ENCODE measurements at regions not wholly inside any gene's neighbourhood (a gene's known extent, or its start where the extent isn't known, plus 50 kb on each side); places are given as distances from the start of the nearest gene placed in this dataset.

DNA sequence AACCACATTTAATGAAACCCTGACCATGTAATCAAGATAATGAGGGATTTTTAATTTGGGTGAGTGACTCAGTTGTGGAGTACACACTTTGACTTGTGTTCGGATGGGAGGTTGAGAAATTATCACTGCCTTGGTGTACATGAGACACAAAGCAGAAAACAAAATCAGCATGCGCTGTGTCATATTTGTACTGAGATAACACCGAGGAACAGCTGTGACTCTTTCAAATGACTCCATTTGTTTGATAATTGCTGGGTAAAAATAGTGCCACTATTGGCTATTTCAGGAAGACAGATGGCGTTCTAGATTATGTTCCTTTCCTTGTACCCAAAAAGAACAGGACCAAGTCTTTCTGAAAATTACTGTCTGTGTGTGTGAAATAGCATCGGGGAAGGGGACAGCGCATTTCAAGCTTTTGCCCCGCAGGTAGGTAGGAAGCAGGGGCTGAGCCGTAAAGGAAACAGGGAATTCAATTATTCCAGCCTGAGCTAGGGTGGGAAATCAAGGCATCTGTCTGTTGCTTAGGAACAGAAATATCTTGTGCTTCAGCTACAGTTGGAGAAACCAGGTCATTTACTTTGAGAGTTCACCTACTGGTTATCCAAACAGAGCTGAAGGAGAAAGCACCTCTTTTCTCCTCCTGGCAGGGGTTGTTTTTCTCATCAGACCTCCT lies 114.3 kb downstream of the SNAPC1 start:
- no peak overlapping the region for H3K27ac ChIP-seq (ENCODE audit: insufficient read depth, low read depth, low read length, poor library complexity, severe bottlenecking)
- H3K9me3 ChIP-seq (ENCODE audit: control insufficient read depth, low read length) = no peaks in the 10 kb centered on the region
- WGBS, 2 experiments = 94 to 95% methylated on average over 8 of the region's 8 CpGs
- H3K27me3 ChIP-seq (ENCODE audit: control insufficient read depth, insufficient read depth, low read length, poor library complexity, severe bottlenecking) = no peaks in the 10 kb centered on the region
- H3K4me1 ChIP-seq (ENCODE audit: control insufficient read depth, insufficient read depth, low read length) = no peaks in the 10 kb centered on the region
- no peak overlapping the region for H3K4me3 ChIP-seq (ENCODE audit: insufficient read depth, low read depth, low read length)
- H3K36me3 ChIP-seq (ENCODE audit: control insufficient read depth, insufficient read depth, low read length) = no peaks in the 10 kb centered on the region

DNA sequence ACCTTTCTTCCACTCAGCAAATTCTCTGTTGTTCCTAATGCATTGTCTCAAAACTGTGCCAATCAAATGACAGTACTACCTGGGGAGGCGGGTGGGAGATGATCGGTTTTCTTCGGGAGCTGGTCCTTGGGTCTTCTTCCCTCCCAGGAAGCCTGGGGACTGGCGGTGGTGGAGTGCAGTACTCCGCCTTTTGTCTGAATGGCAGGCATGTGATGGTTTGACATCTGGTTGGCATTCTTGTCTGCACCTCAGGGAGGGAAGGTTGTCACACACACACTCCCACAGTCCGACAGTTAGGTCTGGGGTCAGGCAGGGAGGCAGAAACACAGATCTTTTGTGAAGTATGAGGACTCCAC lies 114.8 kb downstream of the SNAPC1 start:
- Histone ChIP-seq H3K27me3 (ENCODE audit: control insufficient read depth, insufficient read depth, low read length, poor library complexity, severe bottlenecking) (no peaks in the 10 kb centered on the region), H3K36me3 (ENCODE audit: control insufficient read depth, insufficient read depth, low read length) (no peaks in the 10 kb centered on the region), H3K27ac (ENCODE audit: insufficient read depth, low read depth, low read length, poor library complexity, severe bottlenecking) (no peak overlapping the region), H3K9me3 (ENCODE audit: control insufficient read depth, low read length) (no peaks in the 10 kb centered on the region), H3K4me1 (ENCODE audit: control insufficient read depth, insufficient read depth, low read length) (no peaks in the 10 kb centered on the region), H3K4me3 (ENCODE audit: insufficient read depth, low read depth, low read length) (no peak overlapping the region)
- WGBS, 2 experiments = 72 to 79% methylated on average over 6 of the region's 6 CpGs

DNA sequence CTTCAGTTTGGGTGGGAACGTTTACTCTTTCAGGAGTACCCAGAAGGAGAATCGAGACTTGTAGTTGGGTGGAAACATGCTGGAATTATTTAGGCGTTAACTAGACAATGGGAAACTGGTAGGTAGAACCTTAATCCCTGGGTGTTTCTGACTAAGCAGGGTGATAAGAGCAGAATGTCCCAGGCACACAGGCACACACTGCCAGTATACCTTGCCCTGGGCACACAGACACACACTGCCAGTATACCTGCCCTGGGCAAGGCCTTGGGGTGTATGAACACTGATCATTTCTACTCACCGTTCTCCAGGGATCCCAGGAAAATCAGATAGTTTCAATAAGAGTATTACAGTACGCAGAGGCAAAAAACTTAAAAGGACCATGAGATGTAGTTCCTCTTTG lies 115.5 kb downstream of the SNAPC1 start:
- Histone ChIP-seq H3K36me3 (ENCODE audit: control insufficient read depth, insufficient read depth, low read length) (no peaks in the 10 kb centered on the region), H3K9me3 (ENCODE audit: control insufficient read depth, low read length) (no peaks in the 10 kb centered on the region), H3K27ac (ENCODE audit: insufficient read depth, low read depth, low read length, poor library complexity, severe bottlenecking) (no peak overlapping the region), H3K4me3 (ENCODE audit: insufficient read depth, low read depth, low read length) (no peak overlapping the region), H3K4me1 (ENCODE audit: control insufficient read depth, insufficient read depth, low read length) (no peaks in the 10 kb centered on the region), H3K27me3 (ENCODE audit: control insufficient read depth, insufficient read depth, low read length, poor library complexity, severe bottlenecking) (no peaks in the 10 kb centered on the region)
- WGBS, 2 experiments = 92 to 93% methylated on average over 4 to 5 of the region's 5 CpGs

DNA sequence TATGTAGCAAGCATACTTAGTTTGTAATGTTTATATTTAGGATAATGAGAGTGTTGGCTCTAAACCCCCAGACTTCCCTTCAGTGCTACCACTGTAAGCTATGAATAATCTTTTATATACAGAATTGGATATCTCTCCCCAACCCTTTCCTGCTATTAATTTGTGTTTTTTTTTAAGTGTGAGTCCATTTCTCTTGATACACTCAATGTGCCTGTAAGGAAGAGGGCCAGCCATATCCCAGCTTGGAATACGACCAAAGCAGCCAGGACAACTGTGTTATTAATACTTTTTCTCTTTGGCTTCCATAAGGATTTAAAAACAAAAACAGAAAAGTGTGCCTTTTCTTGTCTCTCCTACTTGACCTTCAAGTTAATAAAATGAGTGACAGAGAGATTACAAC lies 116.7 kb downstream of the SNAPC1 start:
- Histone ChIP-seq H3K4me1 (ENCODE audit: control insufficient read depth, insufficient read depth, low read length) (no peaks in the 10 kb centered on the region), H3K27me3 (ENCODE audit: control insufficient read depth, insufficient read depth, low read length, poor library complexity, severe bottlenecking) (no peaks in the 10 kb centered on the region), H3K9me3 (ENCODE audit: control insufficient read depth, low read length) (no peaks in the 10 kb centered on the region), H3K27ac (ENCODE audit: insufficient read depth, low read depth, low read length, poor library complexity, severe bottlenecking) (no peak overlapping the region), H3K36me3 (ENCODE audit: control insufficient read depth, insufficient read depth, low read length) (no peaks in the 10 kb centered on the region), H3K4me3 (ENCODE audit: insufficient read depth, low read depth, low read length) (no peak overlapping the region)
- 90 to 100% methylated on average over 1 of the region's 1 CpG for WGBS, 2 experiments

DNA sequence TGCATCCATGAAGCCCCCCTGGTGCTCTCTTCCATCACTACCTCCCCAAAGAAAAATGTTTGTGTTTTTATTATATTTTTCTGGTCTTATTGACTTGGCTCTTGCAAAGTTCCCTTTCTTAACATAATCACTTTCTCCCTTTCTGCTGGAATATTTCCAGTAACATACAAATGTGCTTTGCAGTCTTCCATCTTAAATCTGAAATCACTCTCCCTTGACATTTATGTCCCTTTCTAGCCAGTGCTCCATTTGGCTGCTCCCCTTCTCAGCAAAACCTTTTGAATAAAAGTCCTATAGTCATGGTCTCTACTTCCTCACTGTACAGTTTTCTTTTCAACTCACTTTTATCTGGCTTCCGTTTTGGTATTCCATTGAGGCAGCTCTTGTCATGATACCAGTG lies 118.8 kb downstream of the SNAPC1 start:
- Histone ChIP-seq H3K9me3 (ENCODE audit: control insufficient read depth, low read length) (no peaks in the 10 kb centered on the region), H3K36me3 (ENCODE audit: control insufficient read depth, insufficient read depth, low read length) (no peaks in the 10 kb centered on the region), H3K4me1 (ENCODE audit: control insufficient read depth, insufficient read depth, low read length) (no peaks in the 10 kb centered on the region), H3K27me3 (ENCODE audit: control insufficient read depth, insufficient read depth, low read length, poor library complexity, severe bottlenecking) (no peaks in the 10 kb centered on the region), H3K4me3 (ENCODE audit: insufficient read depth, low read depth, low read length) (no peak overlapping the region), H3K27ac (ENCODE audit: insufficient read depth, low read depth, low read length, poor library complexity, severe bottlenecking) (no peak overlapping the region)
- 89 to 92% methylated on average over 1 of the region's 1 CpG for WGBS, 2 experiments

DNA sequence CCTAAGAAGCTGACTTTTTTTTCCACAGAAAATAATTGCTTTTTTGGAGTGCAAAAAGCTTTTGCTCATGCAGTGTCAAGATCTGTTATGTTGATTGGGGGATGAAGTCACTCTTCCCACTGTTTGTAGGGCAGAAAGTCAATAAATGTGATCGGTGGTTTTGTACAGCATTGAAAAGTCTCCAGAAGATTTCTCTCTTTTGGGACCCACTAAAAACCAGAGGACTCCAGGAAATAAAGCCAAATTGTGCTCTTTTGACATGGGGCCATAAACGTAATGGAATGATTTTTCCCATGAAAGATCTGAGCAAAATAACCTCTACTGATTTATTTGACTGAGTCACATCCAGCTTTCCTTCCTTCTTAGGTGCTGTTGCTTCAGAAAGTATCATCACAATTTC lies 122.5 kb downstream of the SNAPC1 start:
- Histone ChIP-seq H3K4me1 (ENCODE audit: control insufficient read depth, insufficient read depth, low read length) (no peaks in the 10 kb centered on the region), H3K4me3 (ENCODE audit: insufficient read depth, low read depth, low read length) (no peak overlapping the region), H3K27ac (ENCODE audit: insufficient read depth, low read depth, low read length, poor library complexity, severe bottlenecking) (no peak overlapping the region), H3K27me3 (ENCODE audit: control insufficient read depth, insufficient read depth, low read length, poor library complexity, severe bottlenecking) (no peaks in the 10 kb centered on the region), H3K36me3 (ENCODE audit: control insufficient read depth, insufficient read depth, low read length) (no peaks in the 10 kb centered on the region), H3K9me3 (ENCODE audit: control insufficient read depth, low read length) (no peaks in the 10 kb centered on the region)
- WGBS, 2 experiments = 89 to 91% methylated on average over 2 of the region's 2 CpGs

DNA sequence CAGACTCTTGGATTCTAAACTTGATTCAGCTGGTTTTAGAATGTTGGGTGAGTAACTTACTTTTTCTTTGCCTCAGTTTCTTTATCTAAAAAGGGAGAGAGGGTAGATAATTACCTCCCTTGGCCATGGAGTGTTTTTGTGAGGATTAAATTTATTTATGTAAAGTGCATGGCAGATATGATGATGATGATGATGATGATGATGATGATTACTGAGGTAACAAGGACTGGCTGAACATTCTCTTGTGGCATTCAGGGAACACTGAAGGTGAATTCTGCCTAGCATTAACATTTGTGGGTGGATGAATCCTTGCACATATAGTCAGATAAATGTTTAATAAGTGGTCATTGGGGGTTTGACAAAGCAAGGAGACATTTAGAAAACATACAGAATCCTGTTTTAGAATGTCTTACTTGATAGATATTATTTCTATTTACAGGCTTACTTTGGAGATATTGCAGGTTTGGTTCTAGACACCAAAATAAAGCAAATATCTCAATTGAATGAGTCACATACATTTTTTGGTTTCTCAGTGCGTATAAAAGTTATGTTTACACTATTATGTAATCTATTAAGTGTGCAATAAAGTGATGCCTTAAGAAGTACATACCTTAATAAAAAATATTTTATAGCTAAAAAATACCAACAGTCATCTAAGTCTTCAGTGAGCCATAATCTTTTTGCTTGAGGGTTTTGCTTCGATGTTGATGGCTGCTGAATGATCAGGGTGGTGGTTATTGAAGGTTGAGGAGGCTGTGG lies 123.2 kb downstream of the SNAPC1 start:
- 100% methylated on average over 1 of the region's 2 CpGs for whole genome bisulfite sequencing, 2 experiments

DNA sequence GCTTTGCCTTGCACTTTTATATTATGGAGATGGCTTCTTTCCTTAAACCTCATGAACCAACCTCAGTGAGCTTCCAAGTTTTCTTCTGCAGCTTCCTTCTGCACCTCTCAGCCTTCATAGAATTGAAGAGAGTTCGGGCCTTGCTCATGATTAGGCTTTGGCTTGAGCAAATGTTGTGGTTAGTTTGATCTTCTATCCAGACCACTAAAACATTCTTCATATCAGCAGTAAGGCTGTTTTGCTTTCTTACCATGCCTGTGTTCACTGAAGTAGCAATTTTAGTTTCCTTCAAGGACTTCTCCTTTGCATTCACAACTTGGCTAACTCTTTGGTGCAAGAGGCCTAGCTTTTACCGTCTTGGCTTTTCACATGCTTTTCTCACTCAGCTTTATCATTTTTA lies 125.4 kb downstream of the SNAPC1 start:
- 93 to 100% methylated on average over 2 of the region's 2 CpGs for WGBS, 2 experiments

More for the DNA sequence above, 123.2 kb downstream of the SNAPC1 start:
- Histone ChIP-seq H3K27me3 (ENCODE audit: control insufficient read depth, insufficient read depth, low read length, poor library complexity, severe bottlenecking) (no peaks in the 10 kb centered on the region), H3K9me3 (ENCODE audit: control insufficient read depth, low read length) (no peaks in the 10 kb centered on the region), H3K36me3 (ENCODE audit: control insufficient read depth, insufficient read depth, low read length) (no peaks in the 10 kb centered on the region), H3K27ac (ENCODE audit: insufficient read depth, low read depth, low read length, poor library complexity, severe bottlenecking) (no peak overlapping the region), H3K4me1 (ENCODE audit: control insufficient read depth, insufficient read depth, low read length) (no peaks in the 10 kb centered on the region), H3K4me3 (ENCODE audit: insufficient read depth, low read depth, low read length) (no peak overlapping the region)

DNA sequence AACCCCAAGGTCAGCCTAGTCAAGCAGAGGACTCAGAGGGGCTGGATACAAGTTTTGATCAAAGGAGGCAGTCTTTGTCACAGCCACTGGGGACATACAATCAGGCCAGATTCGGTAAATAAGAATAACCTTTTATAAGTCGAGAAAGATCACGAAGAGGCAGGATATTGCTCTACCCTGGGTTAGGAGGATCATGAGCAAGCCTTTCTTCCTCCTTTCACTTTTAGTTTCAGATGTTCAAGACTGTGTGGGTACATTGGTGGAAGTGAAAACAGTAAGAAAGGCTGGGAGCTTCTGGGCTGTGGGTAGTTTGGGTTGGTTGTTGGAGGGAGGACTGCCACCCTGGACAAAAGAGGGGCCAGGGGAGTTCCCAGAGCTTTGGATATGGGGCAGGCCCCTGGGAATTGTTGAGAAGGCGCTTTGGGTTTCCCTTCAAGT lies 127.7 kb downstream of the SNAPC1 start:
- H3K4me3 ChIP-seq (ENCODE audit: insufficient read depth, low read depth, low read length) = no peak overlapping the region
- H3K9me3 ChIP-seq (ENCODE audit: control insufficient read depth, low read length) = no peaks in the 10 kb centered on the region
- H3K27me3 ChIP-seq (ENCODE audit: control insufficient read depth, insufficient read depth, low read length, poor library complexity, severe bottlenecking) = no peaks in the 10 kb centered on the region
- H3K36me3 ChIP-seq (ENCODE audit: control insufficient read depth, insufficient read depth, low read length) = no peaks in the 10 kb centered on the region
- WGBS, 2 experiments = 78 to 79% methylated on average over 4 of the region's 4 CpGs
- H3K27ac ChIP-seq (ENCODE audit: insufficient read depth, low read depth, low read length, poor library complexity, severe bottlenecking) = no peak overlapping the region
- no peaks in the 10 kb centered on the region for H3K4me1 ChIP-seq (ENCODE audit: control insufficient read depth, insufficient read depth, low read length)

More for the DNA sequence above, 125.4 kb downstream of the SNAPC1 start:
- Histone ChIP-seq H3K36me3 (ENCODE audit: control insufficient read depth, insufficient read depth, low read length) (no peaks in the 10 kb centered on the region), H3K4me1 (ENCODE audit: control insufficient read depth, insufficient read depth, low read length) (no peaks in the 10 kb centered on the region), H3K27me3 (ENCODE audit: control insufficient read depth, insufficient read depth, low read length, poor library complexity, severe bottlenecking) (no peaks in the 10 kb centered on the region), H3K27ac (ENCODE audit: insufficient read depth, low read depth, low read length, poor library complexity, severe bottlenecking) (no peak overlapping the region), H3K9me3 (ENCODE audit: control insufficient read depth, low read length) (no peaks in the 10 kb centered on the region), H3K4me3 (ENCODE audit: insufficient read depth, low read depth, low read length) (no peak overlapping the region)

DNA sequence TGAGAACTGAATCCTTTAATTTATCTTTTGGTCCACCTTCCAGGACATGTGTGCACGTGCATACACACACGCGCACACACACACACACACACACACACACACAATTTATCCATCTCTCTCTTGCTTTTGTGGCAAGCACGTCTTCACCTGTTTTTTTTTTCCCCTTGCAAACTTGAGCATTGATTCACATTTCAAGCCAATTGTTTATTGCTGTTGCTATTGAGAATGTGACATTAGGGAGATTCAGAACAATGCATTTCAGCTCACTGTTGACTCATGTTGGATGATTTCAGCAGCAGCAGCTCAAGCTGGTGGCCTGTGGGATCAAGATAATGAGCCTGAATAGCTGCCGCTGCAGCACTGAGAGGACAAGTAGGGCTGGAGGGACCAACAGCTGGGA lies 128.9 kb downstream of the SNAPC1 start:
- no peaks in the 10 kb centered on the region for H3K27me3 ChIP-seq (ENCODE audit: control insufficient read depth, insufficient read depth, low read length, poor library complexity, severe bottlenecking)
- WGBS, 2 experiments = 76 to 79% methylated on average over 4 to 5 of the region's 5 CpGs
- no peaks in the 10 kb centered on the region for H3K4me1 ChIP-seq (ENCODE audit: control insufficient read depth, insufficient read depth, low read length)
- no peaks in the 10 kb centered on the region for H3K9me3 ChIP-seq (ENCODE audit: control insufficient read depth, low read length)
- H3K4me3 ChIP-seq (ENCODE audit: insufficient read depth, low read depth, low read length) = no peak overlapping the region
- H3K27ac ChIP-seq (ENCODE audit: insufficient read depth, low read depth, low read length, poor library complexity, severe bottlenecking) = no peak overlapping the region
- no peaks in the 10 kb centered on the region for H3K36me3 ChIP-seq (ENCODE audit: control insufficient read depth, insufficient read depth, low read length)

Data from ectodermal cell (in vitro differentiated cells).